Thoracic aorta (tissue), 2 donors: ENCODE measurements at regions not wholly inside any gene's neighbourhood (a gene's known extent, or its start where the extent isn't known, plus 50 kb on each side); places are given as distances from the start of the nearest gene placed in this dataset.

Experiments used
- ATAC-seq: fragments of 150-250 bp; one replicate; pipeline ENCODE4 v1.8.0; 2017; ENCODE audit warnings: low read depth; ENCODE audit not compliant: insufficient number of reproducible peaks, low FRiP score
- DNase-seq: peaks from one replicate; pipeline ENCODE4 v3.0.0-alpha.2; 2020; ENCODE audit warnings: low spot score
- H3K27ac ChIP-seq, 2 donors: fragments of 200-600 bp; sonication (generic); 1 replicate in 1 of 2; 2 replicates in 1 of 2; pipeline ENCODE4 v1.5.1; 2016; ENCODE audit warnings: mild to moderate bottlenecking in 2 of 2, moderate library complexity in 2 of 2
- H3K27me3 ChIP-seq: fragments of 200-600 bp; sonication (generic); replicated peaks from 2 replicates; pipeline ENCODE4 v1.6.0; 2016; ENCODE audit warnings: mild to moderate bottlenecking; ENCODE audit not compliant: insufficient read depth
- H3K36me3 ChIP-seq: fragments of 200-600 bp; sonication (generic); one replicate; pipeline ENCODE4 v1.5.1; 2016
- H3K4me1 ChIP-seq, 2 donors: fragments of 200-600 bp; sonication (generic); 1 replicate in 1 of 2; 2 replicates in 1 of 2; pipeline versions ENCODE4 v1.5.1 to v1.6.0; 2016; ENCODE audit warnings: low read depth in 2 of 2, mild to moderate bottlenecking in 1 of 2; ENCODE audit not compliant: control insufficient read depth in 1 of 2
- H3K4me3 ChIP-seq: fragments of 200-600 bp; sonication (generic); 2 replicates; pipeline ENCODE4 v1.5.1; 2016; ENCODE audit warnings: mild to moderate bottlenecking
- H3K9me3 ChIP-seq: fragments of 200-600 bp; sonication (generic); 2 replicates; pipeline ENCODE4 v1.5.1; 2016
- TF ChIP-seq, protein P1 (sequence below): fragments of 200-600 bp; sonication (generic); IDR thresholded peaks from one replicate; pipeline ENCODE4 v1.5.1; 2019; ENCODE audit warnings: antibody characterized with exemption

DNA sequence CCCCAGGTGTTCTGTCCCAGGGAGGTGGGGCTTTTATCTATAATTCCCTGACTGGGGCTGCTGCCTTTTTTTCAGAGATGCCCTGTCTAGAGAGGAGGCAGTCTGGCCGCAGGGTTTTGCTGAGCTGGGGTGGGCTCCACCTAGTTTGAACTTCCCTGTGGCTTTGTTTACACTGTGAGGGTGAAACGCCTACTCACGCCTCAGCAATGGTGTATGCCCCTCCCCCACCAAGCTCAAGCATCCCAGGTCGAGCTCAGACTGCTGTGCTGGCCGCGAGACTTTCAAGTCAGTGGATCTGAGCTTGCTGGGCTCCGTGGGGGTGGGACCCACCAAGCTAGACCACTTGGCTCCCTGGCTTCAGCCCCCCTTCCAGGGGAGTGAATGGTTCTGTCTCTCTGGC, 124.3 kb downstream of the CENPF start:
- TF ChIP-seq, protein P1, sequence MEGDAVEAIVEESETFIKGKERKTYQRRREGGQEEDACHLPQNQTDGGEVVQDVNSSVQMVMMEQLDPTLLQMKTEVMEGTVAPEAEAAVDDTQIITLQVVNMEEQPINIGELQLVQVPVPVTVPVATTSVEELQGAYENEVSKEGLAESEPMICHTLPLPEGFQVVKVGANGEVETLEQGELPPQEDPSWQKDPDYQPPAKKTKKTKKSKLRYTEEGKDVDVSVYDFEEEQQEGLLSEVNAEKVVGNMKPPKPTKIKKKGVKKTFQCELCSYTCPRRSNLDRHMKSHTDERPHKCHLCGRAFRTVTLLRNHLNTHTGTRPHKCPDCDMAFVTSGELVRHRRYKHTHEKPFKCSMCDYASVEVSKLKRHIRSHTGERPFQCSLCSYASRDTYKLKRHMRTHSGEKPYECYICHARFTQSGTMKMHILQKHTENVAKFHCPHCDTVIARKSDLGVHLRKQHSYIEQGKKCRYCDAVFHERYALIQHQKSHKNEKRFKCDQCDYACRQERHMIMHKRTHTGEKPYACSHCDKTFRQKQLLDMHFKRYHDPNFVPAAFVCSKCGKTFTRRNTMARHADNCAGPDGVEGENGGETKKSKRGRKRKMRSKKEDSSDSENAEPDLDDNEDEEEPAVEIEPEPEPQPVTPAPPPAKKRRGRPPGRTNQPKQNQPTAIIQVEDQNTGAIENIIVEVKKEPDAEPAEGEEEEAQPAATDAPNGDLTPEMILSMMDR = no peak
- H3K9me3 ChIP-seq = no peaks in the 10 kb centered on the region
- no peaks in the 10 kb centered on the region for H3K4me1 ChIP-seq
- no peak overlapping the region for H3K4me3 ChIP-seq
- no peak for ATAC-seq
- no peaks in the 10 kb centered on the region for H3K27me3 ChIP-seq
- no peak overlapping the region for H3K27ac ChIP-seq
- H3K36me3 ChIP-seq = no peaks in the 10 kb centered on the region
- DNase-seq = no peak

DNA sequence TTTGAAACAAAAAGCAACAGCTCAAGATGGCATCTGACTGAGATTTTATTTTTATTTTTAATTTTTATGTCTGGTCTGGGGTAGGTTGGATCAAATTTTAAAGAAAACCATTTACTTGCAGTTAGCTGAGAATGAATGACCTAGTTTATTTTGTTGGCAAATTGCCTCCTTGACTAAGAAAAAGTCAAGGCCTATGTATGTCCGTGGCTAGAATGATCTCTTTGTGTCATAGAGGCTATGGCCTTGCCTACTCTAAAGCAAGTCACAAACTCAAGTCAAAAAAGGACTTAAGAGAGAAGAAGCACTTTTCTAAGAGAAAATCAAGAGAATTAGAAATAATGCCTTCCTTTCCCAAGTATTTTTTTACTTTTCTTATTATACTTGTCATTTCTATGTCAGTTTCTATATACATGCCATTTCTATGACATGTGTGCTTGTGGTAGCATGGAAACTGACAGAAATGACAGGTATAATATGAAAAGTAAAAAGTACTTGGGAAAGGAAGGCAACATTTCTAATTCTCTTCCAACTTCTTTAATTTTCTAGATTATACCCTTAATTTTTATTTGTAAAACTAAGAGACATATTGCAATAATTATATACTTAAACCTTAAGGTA, 136.7 kb downstream of the CENPF start:
- DNase-seq (no peak), ATAC-seq (no peak)
- Histone ChIP-seq H3K27ac (no peak overlapping the region), H3K4me3 (no peak overlapping the region), H3K36me3 (no peaks in the 10 kb centered on the region), H3K4me1 (no peaks in the 10 kb centered on the region), H3K9me3 (no peaks in the 10 kb centered on the region), H3K27me3 (no peaks in the 10 kb centered on the region)
- TF ChIP-seq, protein P1 = no peak

DNA sequence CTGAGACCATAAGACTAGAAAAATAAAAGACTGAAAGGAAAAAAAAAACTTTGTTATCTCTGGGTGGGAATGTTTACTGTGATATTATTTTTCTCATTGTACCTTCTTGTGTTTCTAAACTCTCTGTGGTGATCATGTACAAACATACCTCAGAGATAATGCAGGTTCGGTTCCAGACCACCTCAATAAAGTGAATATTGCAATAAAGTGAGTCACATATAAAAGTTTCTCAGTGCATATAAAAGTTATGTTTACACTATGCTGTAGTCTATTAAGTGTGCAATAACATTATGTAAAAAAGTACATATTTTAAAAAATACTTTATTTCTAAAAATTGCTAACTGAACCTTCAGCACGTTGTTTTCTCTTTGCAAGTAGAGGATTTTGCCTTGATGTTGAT, 137.5 kb downstream of the CENPF start:
- no peak overlapping the region for H3K4me3 ChIP-seq
- no peak for ATAC-seq

GRCh38 chr1:214747050-214747635, 144.1 kb downstream of the CENPF start:
- TF ChIP-seq, protein P1 = no peak
- Histone ChIP-seq H3K27ac (no peak overlapping the region), H3K4me1 (no peaks in the 10 kb centered on the region), H3K4me3 (no peak overlapping the region), H3K27me3 (no peaks in the 10 kb centered on the region), H3K9me3 (no peaks in the 10 kb centered on the region), H3K36me3 (no peaks in the 10 kb centered on the region)
- ATAC-seq = no peak
- DNase-seq = no peak

More for the DNA sequence above, 137.5 kb downstream of the CENPF start:
- Histone ChIP-seq H3K27ac (no peak overlapping the region), H3K4me1 (no peaks in the 10 kb centered on the region), H3K36me3 (no peaks in the 10 kb centered on the region), H3K9me3 (no peaks in the 10 kb centered on the region), H3K27me3 (no peaks in the 10 kb centered on the region)
- DNase-seq = no peak
- TF ChIP-seq, protein P1 = no peak

DNA sequence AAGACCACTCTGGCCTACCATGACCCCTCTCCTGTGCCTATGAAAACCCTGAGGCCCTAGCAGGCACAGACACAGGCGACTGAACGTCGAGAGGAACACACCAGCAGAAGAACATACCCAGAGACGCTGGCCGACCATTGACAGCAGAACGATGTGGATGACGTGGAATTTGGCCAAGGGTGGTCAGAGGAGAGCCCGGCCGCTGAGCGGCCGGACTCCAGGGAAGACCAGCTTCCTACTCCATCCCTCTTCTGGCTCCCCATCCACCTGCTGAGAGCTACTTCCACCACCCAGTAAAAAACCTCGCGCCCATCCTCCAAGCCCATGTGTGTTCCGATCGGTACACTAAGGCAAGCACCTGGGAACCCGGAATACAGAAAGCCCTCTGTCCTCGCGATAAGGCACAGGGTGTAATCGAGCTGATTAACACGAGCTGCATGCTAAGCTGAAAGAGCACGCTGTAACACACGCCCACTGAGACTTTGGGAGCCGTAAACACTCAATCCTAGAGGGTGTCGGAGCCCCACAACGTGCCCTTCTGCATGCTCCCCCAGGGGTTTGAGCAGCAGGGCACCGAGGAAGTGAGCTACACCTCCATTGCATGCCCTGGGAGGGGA, 150.3 kb downstream of the CENPF start:
- Histone ChIP-seq H3K36me3 (no peaks in the 10 kb centered on the region), H3K9me3 (no peaks in the 10 kb centered on the region), H3K4me3 (no peak overlapping the region), H3K27me3 (no peaks in the 10 kb centered on the region), H3K27ac (no peak overlapping the region), H3K4me1 (no peaks in the 10 kb centered on the region)
- no peak for ATAC-seq
- DNase-seq = no peak
- TF ChIP-seq, protein P1 = no peak
